G401 (cell line): ENCODE measurements at regions not wholly inside any gene's neighbourhood (a gene's known extent, or its start where the extent isn't known, plus 50 kb on each side); places are given as distances from the start of the nearest gene placed in this dataset.
A peak's percentile ranks its signal among the peaks of the same experiment; 100 is the strongest.
"Not testable (repeated sequence)": the region's sequence is repeated elsewhere in the genome, so short reads cannot be mapped to it uniquely, and the experiment has no call there.

Experiments used
- DNase-seq: peaks from one replicate; pipeline ENCODE4 v3.0.0-alpha.2; 2015; ENCODE audit warnings: low spot score
- in situ Hi-C: cut with HindIII; loops from 2 replicates; pipeline ENCODE4 v1.10.0; 2016; ENCODE audit warnings: low sequenced_read_pairs, mixed read lengths

DNA sequence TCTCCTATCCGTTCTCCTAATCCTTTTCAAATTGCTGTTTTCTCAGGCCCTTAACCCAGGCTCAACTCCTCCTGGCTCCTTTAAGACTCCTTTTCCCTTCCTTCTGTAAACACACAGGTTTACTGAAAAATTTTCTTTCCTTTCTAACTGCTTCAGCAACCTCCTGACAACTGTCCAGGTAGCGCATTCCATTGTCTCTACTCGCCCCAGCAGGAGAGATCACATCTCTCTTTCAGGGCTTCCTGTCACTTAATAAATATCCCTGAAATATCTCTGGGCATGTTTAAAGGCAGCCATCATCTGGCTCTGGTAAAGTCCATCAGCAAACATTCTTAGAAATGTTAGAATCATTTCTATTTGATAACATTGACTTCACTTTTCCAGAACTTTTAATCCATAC is 211.2 kb upstream of the PTBP2 start:
- in situ Hi-C loops: no loop called here
- no peak for DNase-seq

DNA sequence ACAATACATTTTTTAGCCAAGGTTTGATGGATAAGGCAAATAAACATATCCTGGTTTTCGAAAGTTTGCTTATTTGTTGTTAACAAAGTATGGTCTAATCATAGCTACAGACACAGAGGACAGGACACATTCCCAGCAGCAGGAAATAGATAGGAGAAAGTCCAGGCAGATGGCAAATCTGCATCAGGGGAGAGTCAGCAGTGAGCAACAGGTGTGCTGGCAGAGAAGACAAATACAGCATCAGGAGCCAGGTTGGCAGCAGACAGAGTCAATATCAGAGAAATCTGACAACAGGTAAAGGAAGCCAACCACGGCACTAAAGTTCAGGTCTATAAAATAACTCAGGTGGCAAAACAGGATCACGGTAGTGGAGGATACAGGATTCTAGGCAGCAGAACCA is 210.7 kb upstream of the PTBP2 start:
- in situ Hi-C loops: no loop called here
- peak; percentile 16 for DNase-seq

DNA sequence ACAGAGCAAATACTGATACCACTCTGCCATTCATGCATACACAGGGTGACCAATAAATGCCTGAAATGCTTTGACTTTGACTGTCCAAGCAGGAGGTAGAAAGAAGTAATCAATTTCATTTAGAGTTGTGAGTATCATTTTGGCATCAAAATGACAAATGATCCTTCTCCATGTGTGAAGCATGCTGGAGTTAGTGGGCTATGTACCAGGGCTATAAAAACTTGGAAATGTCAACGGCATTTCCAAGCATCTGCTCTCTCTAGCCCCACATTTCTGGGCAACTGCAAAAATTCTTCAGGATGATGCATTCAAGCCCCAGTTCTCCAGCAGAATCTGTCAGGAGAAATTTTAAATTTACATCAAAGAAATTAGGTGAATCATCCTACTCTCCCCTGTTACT is 208.4 kb upstream of the PTBP2 start:
- in situ Hi-C loops: no loop called here
- no peak for DNase-seq

DNA sequence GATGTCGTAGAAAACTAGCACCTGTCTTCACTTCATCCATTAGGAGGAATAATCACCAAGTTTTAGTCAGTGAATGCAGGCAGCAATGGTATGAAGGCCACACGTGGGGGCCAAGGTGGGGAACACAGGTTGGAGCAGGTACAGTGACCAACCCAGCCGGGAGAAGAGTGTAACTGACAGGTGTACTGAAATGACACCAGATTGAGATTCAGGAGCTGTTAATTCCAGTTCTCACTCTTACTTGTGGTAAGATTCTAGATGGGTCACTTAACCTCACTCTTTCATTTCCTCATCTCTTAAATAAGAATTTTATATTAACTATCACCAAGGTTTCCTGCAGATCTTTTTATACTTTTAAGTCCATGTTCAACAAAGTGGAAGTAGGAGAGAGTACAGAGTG is 206.2 kb upstream of the PTBP2 start:
- in situ Hi-C loops: no loop called here
- no peak for DNase-seq

DNA sequence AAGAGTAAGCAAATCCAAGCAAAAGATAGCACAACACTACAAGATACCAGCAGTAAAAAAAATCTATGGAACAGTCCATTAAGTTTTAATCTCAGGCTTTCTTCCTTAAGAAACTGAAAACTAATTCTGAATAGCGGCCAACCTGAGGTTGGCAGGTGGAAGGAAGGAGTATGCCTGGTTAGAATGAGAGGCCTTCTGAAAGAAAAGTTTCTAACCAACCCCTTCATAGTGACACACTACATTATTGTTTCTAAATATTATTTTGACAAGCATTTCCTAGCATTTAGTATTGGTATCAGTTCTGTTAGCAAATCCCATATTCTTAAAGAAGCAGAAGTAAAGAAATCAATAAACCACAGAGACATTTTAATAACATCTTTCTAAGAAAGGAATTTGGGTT is 205.7 kb upstream of the PTBP2 start:
- DNase-seq: no peak
- in situ Hi-C loops: no loop called here

DNA sequence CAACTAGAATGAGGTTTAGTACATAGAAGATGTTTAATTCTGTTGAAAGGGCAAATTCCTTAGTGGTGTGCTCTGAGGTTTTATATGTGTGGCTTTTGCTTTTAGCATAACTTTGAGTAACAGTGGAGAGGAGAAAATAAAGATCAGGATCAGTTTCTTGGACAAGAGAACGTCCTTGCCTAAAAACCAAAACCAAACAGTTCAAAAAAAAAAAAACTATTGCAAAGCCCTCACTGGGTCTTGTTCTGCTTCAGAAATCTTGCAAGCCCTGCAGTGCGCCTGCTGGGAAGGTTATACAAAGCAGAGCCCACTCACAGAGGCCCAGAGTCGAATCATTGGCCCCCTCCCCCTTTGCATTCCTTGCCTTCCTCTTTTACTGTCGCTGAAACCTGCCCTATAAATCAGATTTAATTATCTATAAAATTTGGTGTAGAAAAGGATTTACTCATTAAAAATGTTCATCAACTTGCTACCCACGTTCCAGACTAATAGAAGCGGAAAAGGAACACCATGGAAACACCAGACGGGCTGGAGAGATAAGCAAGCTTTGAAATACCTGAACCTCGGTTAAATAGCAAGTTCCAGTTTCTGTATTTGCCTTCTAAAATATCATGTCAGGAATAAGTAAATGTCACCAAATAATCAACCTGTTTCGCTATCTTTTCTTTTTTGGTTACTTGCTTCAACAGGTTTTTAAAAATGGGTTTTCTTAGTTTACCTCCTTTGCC is 201.6 kb upstream of the PTBP2 start:
- in situ Hi-C loops: no loop called here
- no peak for DNase-seq

DNA sequence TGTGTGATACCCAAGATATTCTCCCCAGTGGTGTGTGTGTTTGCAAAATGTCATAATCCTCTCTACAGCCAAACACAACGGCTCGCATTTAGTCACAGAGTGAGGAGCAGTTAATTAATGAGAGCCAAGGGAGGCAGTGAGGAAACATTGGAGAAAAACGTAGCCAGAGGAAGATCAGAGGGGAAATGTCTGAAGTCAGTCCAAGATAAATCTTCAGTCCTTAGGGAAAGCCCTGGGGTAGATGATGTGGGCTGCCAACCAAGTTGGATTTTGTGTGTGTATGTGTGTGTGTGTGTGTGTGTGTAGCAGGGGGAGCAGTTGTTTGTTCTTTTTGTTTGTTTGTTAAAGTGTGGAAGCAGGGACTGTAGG is 201.0 kb upstream of the PTBP2 start:
- in situ Hi-C loops: no loop called here
- DNase-seq: peak; percentile 7

DNA sequence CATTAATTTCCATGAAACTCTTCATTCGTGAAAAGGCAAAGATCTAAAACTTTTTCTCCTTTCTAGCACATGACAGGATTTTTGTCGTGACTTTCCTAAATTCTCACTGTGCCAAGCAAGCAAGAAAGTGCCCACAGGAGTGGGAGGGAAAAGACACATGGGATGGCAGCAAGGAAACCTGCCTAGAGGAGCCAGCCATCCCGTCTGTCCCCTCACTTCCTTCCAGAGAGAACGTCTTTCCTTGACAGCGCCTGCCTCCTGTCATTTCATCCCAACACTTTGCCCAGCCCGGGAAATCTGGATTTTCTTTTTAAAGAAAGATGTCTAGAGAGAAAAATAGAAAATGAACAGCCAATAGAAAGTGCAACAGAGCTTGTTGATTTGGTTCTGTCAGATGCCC is 200.6 kb upstream of the PTBP2 start:
- in situ Hi-C loops: no loop called here
- DNase-seq: no peak

DNA sequence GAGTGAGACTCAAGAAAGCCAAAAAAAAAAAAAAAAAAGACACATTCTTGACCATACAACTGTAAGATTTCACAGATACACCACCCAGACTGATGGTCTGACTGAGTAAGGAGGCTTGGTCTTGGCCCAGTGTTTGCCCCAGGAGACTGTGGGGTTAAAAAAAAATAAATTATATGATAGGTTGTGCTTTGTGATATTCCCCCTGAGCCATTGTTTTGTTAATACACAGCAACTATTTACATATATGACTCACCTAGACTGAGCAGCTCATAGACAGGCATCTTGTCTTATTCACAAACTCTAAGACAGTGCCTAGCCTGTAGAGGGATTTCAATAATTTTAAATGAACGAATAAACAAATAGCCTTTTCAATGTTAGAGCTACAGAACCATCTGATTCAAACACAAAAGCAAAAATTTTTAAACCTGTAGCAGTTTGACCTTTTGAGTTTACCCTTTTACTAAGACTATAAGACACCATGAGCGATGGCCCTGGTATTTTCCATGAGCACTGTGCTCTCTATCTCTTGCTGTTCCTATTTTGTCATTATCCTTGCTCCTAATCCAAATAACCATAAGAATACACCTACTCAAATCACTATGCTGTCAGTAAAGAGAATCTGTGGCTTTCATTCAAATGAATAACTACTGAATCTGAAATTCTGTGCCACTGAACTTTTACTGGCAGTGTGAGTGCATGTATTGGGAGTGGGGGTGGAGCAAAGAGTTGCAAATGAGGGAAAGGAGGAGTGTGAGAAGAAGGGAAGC is 199.4 kb upstream of the PTBP2 start:
- in situ Hi-C loops: no loop called here
- no peak for DNase-seq

DNA sequence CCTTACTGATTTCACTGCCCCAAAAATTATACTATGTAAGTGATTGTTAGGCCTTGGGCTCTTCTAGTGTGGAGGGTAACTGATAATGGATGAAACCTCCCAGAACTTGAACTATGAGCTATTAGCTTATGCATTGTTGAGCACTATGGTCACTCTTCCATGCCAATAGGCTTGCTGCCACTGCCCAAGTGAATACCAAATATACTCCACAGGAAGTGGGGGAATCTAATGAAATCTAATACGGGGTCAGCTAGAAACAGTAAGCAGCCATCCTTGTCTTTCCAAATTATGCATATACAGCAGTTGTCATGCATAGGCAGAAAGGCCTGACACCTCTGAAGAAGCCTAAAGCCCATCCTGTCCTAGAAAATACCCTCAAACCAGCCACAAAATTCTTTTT is 198.7 kb upstream of the PTBP2 start:
- DNase-seq: no peak
- in situ Hi-C loops: no loop called here

DNA sequence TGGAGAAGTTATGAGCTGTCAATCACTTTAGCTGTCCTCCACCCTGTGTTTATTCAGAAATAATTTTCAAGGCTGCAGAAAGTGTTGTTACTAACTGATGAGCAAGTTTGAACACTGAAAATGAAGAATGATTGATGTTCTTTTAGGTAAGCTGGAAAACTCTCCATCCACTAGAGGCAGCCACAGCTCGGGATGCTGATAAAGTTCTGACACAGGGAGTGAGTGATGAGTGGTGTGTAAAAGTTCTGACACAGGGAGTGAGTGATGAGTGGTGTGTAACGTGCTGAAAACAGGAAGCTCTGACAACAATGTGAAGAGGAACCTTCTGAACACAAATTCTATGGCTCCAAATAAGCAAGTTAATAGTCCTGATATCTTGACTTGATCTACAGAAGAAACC is 197.5 kb upstream of the PTBP2 start:
- in situ Hi-C loops: no loop called here
- DNase-seq: no peak

DNA sequence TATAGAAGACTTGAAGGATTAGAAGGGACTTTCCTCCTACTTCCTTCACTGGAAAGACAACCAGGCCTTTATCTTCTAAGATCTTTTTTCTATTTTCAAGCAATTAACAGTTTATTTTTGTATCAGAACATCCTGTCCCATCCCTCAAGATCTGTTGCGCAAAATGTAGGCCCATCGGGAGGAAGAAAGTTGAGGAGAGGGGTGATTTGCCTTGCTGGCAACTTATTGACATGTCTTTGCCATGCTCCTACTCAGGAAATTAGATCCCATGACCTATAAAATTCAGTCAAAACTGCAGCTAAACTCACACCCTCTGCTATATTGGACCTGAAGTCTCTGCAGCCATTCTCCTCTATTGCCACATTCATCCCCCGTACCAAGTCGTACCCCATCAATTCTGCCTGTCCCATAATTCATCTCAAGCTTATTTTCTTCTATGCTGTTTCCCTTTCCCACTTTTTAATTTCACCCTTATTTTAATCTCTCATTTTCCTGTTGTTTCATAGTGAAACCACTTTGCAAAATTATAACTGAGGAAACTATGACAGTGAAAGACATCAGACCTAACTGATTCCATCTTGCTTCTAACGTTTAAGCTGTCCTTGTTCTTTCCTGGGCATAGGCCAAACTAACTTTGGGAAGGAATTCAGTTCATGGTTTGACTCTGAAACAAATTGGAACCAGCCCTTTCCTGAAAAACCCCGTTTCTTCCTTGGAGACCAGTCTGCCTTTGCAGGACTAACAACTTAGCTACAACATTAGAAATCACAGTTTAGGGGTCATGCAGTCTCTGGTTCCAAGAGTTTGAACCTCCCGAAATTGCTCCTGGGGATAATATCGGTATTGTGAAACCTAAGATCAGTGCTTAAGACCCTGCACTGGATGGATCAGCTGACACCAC is 195.7 kb upstream of the PTBP2 start:
- in situ Hi-C loops: no loop called here
- no peak for DNase-seq

DNA sequence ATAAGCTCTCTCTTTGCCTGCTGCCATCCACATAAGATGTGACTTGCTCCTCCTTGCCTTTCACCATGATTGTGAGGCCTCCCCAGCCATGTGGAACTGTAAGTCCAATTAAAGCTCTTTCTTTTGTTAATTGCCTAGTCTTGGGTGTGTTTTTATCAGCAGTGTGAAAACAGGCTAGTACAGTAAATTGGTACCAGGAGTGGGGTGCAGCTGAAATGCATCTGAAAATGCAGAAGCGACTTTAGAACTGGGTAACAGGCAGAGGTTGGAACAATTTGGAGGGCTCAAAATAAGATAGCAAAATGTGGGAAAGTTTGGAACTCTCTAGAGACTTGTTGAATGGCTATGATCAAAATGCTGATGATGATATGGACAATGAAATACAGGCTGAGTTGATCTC is 192.9 kb upstream of the PTBP2 start:
- DNase-seq, in situ Hi-C loops: not testable (repeated sequence)

DNA sequence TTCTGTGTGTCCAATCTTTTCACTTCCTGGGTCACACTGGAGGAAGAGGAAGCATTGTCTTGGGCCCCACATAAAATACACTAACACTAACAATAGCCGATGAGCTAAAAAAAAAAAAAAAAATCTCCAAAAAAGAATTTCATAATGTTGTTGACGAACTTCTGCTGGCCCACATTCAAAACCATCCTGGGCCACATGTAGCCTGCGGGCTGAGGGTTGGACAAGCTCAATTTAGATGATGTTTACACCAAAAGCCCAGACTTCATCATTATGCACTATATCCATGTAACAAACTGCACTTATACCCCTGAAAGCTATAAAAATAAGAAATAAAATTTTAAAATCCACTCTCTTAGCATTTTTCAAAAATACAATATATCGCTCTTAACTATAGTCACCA is 187.8 kb upstream of the PTBP2 start:
- in situ Hi-C loops: no loop called here
- DNase-seq: no peak

DNA sequence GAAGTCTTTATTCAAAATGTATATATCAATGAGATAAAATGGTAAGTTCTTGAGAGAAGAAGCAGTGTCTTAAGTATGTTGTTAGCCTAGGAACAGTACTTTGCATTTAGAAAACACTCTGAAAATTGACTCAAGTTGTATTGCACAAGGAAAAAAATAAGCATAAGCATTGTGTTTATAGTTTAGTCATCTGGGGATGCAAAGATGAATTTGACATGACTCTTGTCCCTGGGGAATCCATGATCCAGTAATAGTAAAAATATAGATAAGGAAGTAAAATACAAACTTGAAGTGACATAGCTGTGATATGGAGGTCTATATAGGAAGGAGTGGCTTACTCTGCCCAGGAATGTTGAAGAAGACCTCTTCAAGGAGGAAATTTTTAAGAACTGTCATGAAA is 185.0 kb upstream of the PTBP2 start:
- in situ Hi-C loops: no loop called here

DNA sequence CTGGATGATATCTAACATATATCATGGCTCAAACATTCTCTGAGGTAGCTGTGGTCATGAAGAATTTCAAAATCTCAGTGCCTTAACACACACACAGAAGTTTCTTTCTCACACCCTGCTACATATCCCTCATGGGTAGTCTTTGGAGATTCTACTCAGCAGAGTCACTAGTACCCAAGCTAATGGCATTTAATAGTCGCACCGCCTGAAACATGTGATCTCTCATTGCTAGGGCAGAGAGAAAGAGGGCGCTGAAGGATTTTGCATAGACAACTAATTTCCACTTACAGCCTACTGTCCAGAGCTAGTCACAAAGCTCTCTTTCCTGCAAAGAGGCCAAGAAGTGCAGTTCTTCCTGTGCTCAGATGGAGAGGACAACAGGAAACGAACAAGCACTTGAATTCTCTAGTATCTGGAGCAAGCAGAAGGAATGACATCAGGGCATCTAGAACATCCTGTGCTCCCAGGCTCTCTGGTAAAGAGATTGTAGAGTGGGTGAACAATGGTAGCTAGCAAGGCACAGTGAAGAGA is 183.4 kb upstream of the PTBP2 start:
- DNase-seq: peak; percentile 25
- in situ Hi-C loops: no loop called here

More for the DNA sequence above, 185.0 kb upstream of the PTBP2 start:
- DNase-seq: no peak

DNA sequence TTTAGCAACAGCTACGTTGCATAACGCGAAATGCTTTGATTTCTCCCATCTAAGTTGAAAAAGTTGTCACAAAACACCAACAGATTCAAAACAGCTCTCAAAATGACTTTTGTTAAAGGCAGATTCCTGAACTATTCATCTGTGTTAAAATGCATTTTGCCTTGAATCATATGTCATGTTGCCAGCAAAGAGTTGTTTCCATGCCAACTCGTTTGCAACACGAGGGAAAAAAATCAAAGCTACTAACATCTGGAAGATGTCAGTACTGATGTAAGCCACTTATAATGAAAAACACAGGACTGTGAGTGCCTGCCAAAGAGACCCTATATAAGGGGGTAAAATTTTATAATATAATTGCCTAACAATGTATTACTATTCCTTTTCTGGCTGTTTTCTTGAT is 182.7 kb upstream of the PTBP2 start:
- in situ Hi-C loops: no loop called here

DNA sequence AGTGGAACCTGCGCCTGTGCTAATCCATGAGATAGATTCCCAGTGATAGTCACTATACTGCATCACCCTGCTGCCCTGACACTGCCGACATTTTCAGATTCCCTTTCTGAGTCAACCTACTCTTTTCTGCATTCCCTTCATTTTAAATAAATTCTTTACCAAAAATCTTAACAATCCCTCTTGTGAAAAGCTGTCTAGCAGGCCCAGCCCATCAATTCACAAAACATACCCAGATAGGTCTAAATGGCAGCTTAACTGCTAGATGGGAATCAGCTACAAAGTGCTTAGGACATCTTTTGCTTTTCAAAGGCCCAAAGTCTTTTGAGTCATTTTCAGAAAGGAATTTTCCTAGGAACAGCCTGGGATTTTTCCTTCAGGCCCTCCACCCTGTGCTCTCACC is 180.1 kb upstream of the PTBP2 start:
- no peak for DNase-seq
- in situ Hi-C loops: no loop called here

More for the DNA sequence above, 182.7 kb upstream of the PTBP2 start:
- no peak for DNase-seq

DNA sequence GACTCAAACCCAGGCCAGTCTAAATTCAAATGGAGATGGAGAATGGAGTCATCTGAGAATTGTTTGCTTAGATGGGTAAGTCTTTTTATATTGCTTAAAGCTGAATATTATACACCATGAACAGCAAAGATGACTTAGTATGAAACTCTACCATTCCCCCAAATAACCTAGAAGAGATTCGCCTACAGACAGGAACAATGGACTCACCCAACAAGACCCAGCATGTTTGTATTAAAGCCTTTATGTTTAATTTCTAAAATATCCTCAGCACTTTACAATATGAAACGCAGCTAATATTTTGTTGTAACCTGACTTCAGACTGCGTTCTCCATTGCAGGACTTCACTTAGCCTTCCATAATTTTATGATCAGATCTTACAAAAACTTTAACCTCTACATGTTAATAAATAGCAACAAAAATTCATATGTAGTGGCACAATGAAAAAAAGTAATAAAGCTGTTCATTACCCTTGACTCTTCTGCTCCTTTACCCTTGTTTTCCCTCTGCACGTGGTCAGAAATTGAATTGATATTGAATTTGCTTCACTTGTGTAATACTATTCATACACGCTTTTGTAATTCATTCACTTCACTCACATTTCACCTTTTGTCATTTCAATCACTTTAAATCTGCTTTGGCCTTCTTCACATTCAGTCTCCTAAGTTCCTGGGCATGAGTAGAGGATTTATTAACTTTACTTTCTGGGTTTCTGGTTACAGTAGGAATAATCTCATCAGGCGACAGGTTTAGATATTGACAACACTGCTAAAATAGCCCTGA is 177.3 kb upstream of the PTBP2 start:
- in situ Hi-C loops: no loop called here
- no peak for DNase-seq
